MCF 10A (cell line): ENCODE measurements at regions not wholly inside any gene's neighbourhood (a gene's known extent, or its start where the extent isn't known, plus 50 kb on each side); places are given as distances from the start of the nearest gene placed in this dataset.

ENCODE experiments used
- BruUV-seq: library from RNA; stranded (reverse); fragments of 400-500 nt; replicated peaks from 2 replicates; lab custom pipeline; 2021; lab: Mats Ljungman, UMichigan
- CTCF ChIA-PET: fragments of 300-600 bp; sonication (Branson Sonifier 250); formaldehyde crosslinking; extraction: SDS; loops from one replicate; lab custom pipeline; 2021; ENCODE audit warnings: antibody characterized with exemption, inconsistent platforms; lab: Yijun Ruan, JAX
- POLR2A ChIA-PET: fragments of 300-600, 350-650 bp; sonication (Branson Sonifier 250); formaldehyde crosslinking; extraction: SDS; loops from one replicate; lab custom pipeline; 2020; ENCODE audit warnings: antibody characterized with exemption, inconsistent platforms; lab: Yijun Ruan, JAX
- DNase-seq: peaks from one replicate; pipeline ENCODE4 v3.0.0-alpha.2; 2018; ENCODE audit not compliant: unreplicated experiment
- H3K27ac Mint-ChIP-seq: one replicate; pipeline ENCODE4 v1.8.0; 2022; ENCODE audit warnings: mild to moderate bottlenecking, low read depth, mixed read lengths; ENCODE audit not compliant: unreplicated experiment
- H3K27me3 Mint-ChIP-seq: one replicate; pipeline ENCODE4 v1.8.0; 2022; ENCODE audit warnings: mixed read lengths; ENCODE audit not compliant: insufficient read depth, unreplicated experiment
- H3K36me3 Mint-ChIP-seq: one replicate; pipeline ENCODE4 v1.8.0; 2022; ENCODE audit warnings: mild to moderate bottlenecking, moderate library complexity, mixed read lengths; ENCODE audit not compliant: insufficient read depth, unreplicated experiment
- H3K4me1 Mint-ChIP-seq: one replicate; pipeline ENCODE4 v1.8.0; 2022; ENCODE audit warnings: mixed read lengths; ENCODE audit not compliant: insufficient read depth, unreplicated experiment
- H3K4me3 Mint-ChIP-seq: one replicate; pipeline ENCODE4 v1.8.0; 2022; ENCODE audit warnings: mild to moderate bottlenecking, moderate library complexity, mixed read lengths; ENCODE audit not compliant: unreplicated experiment
- H3K9me3 Mint-ChIP-seq: one replicate; pipeline ENCODE4 v1.8.0; 2022; ENCODE audit warnings: mixed read lengths; ENCODE audit not compliant: unreplicated experiment
- CTCF ChIP-seq: fragments of 200-600 bp; IDR thresholded peaks from one replicate; pipeline ENCODE4 v1.8.0; 2022; ENCODE audit warnings: antibody characterized with exemption, mild to moderate bottlenecking; ENCODE audit not compliant: unreplicated experiment
- intact Hi-C: fragments of 100-400 bp; cut with micrococcal nuclease; formaldehyde crosslinking; loops from 2 replicates; pipeline ENCODE4 v1.14.1; 2022

- Mint-ChIP-seq H3K9me3 (peaks cover 23% of the 10 kb centered on the region), H3K36me3 (no peaks in the 10 kb centered on the region), H3K27me3 (no peaks in the 10 kb centered on the region), H3K4me1 (no peaks in the 10 kb centered on the region), H3K27ac (no peak overlapping the region), H3K4me3 (no peak overlapping the region)
- CTCF ChIA-PET: interaction anchor here (1.0 to 1.1 kb wide), 2 partner anchors 44 to 72 kb away, joined by 3 read pairs; no protein-coding TSS in a partner anchor
- intact Hi-C loops: no loop called here
- no peak for DNase-seq
- POLR2A ChIA-PET: interaction anchor here (1.1 kb wide), 1 partner anchor 21 kb away, joined by 3 read pairs; no protein-coding TSS in a partner anchor
- no peak for TF ChIP-seq CTCF
- BruUV-seq: no TSS peak
Observed at GRCh38 chr20:41910558-41910957, 292.4 kb upstream of the CHD6 start.

- Mint-ChIP-seq H3K36me3 (no peaks in the 10 kb centered on the region), H3K27me3 (no peaks in the 10 kb centered on the region), H3K4me1 (no peaks in the 10 kb centered on the region), H3K27ac (no peak overlapping the region), H3K9me3 (peaks cover under 1% of the 10 kb centered on the region), H3K4me3 (no peak overlapping the region)
- ChIA-PET CTCF (interaction anchor here (0.6 to 1.2 kb wide), 2 partner anchors 80 to 628 kb away, joined by 3 to 5 read pairs; no protein-coding TSS in a partner anchor), POLR2A (no interaction called here)
- no peak for TF ChIP-seq CTCF
- DNase-seq: no peak
- no TSS peak for BruUV-seq
- intact Hi-C loops: no loop called here
Observed at GRCh38 chr20:41905199-41905598, 287.0 kb upstream of the CHD6 start.

GRCh38 chr20:41903586-41903985 is 285.4 kb upstream of the CHD6 start:
- H3K9me3 Mint-ChIP-seq: no peaks in the 10 kb centered on the region
- CTCF ChIA-PET: no interaction called here
- H3K4me3 Mint-ChIP-seq: no peak overlapping the region
- intact Hi-C loops: no loop called here
- POLR2A ChIA-PET: no interaction called here
- no peaks in the 10 kb centered on the region for H3K4me1 Mint-ChIP-seq
- BruUV-seq: no TSS peak
- no peak overlapping the region for H3K27ac Mint-ChIP-seq
- no peaks in the 10 kb centered on the region for H3K27me3 Mint-ChIP-seq
- H3K36me3 Mint-ChIP-seq: no peaks in the 10 kb centered on the region
- DNase-seq: no peak
- no peak for TF ChIP-seq CTCF

- H3K36me3 Mint-ChIP-seq: no peaks in the 10 kb centered on the region
- no peak overlapping the region for H3K27ac Mint-ChIP-seq
- no peak for TF ChIP-seq CTCF
- ChIA-PET POLR2A (no interaction called here), CTCF (no interaction called here)
- no peaks in the 10 kb centered on the region for H3K9me3 Mint-ChIP-seq
- no TSS peak for BruUV-seq
- H3K27me3 Mint-ChIP-seq: no peaks in the 10 kb centered on the region
- no peak overlapping the region for H3K4me3 Mint-ChIP-seq
- no peaks in the 10 kb centered on the region for H3K4me1 Mint-ChIP-seq
- DNase-seq: no peak
- intact Hi-C loops: no loop called here
Observed at GRCh38 chr20:41902346-41902745, 284.2 kb upstream of the CHD6 start.
